Left lung (tissue), 4 donors: ENCODE measurements at regions not wholly inside any gene's neighbourhood (a gene's known extent, or its start where the extent isn't known, plus 50 kb on each side); places are given as distances from the start of the nearest gene placed in this dataset.

ENCODE experiments used
- ATAC-seq: fragments of 200-7000 bp; cut with Tn5 transposase; one replicate; pipeline ENCODE4 v1.9.1; 2020; ENCODE audit warnings: moderate library complexity
- DNase-seq, 4 donors: peaks; one replicate each; pipeline ENCODE4 v3.0.0-alpha.2; 2013 to 2020
- H3K27ac ChIP-seq, 2 donors: fragments of 200-600 bp; sonication (generic) in 1 of 2; one replicate each; pipeline versions ENCODE4 v1.5.0 to v1.8.0; 2020 to 2021
- H3K27me3 ChIP-seq, 2 donors: fragments of 200-600 bp; sonication (generic) in 1 of 2; one replicate each; pipeline versions ENCODE4 v1.5.0 to v1.8.0; 2020 to 2021
- H3K36me3 ChIP-seq, 2 donors: fragments of 200-600 bp; sonication (generic) in 1 of 2; one replicate each; pipeline versions ENCODE4 v1.5.0 to v1.8.0; 2020 to 2021
- H3K4me1 ChIP-seq, 2 donors: fragments of 200-600 bp; one replicate each; pipeline ENCODE4 v1.8.0; 2021
- H3K4me3 ChIP-seq, 2 donors: fragments of 200-600 bp; sonication (generic) in 1 of 2; one replicate each; pipeline versions ENCODE4 v1.5.0 to v1.8.0; 2020 to 2021; ENCODE audit warnings: mild to moderate bottlenecking in 1 of 2
- H3K9me3 ChIP-seq, 2 donors: fragments of 200-600 bp; sonication (generic) in 1 of 2; one replicate each; pipeline versions ENCODE4 v1.5.0 to v1.8.0; 2020 to 2021
- intact Hi-C, 2 donors: fragments of 100-400 bp; cut with DNase I; formaldehyde crosslinking; loops; one replicate each; pipeline versions ENCODE4 v1.11.2 to v1.14.2; 2022
- TF ChIP-seq, protein P1 (sequence below), 2 donors: fragments of 200-600 bp; sonication (generic) in 1 of 2; IDR thresholded peaks; one replicate each; pipeline versions ENCODE4 v1.5.0 to v1.8.0; 2021; ENCODE audit warnings: antibody characterized with exemption in 2 of 2
- donor health status: DM: no; HTN: yes; CAD: no.
- donor health status: DM: no; HTN: no; CAD: no.

DNA sequence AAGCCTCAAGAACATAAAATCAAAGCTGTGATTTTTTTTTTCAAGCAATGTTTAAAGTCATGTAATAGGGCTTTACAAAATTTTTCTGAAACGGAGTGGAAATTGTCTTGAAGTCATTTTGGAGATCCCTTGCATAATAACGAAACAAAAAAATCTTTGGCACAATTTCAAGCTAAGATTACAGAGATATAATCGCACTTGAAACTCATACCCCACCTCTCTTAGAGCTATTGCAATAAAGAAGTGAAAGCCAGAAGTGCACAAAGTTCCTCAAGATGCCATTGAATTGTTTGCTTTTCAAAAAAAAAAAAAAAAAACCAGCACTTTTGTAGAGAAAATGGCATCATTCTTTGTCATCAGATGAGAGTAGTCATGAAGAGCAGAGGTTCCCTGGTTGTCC lies 152.3 kb downstream of the PAX3 start:
- DNase-seq (no peak), ATAC-seq (no peak)
- TF ChIP-seq, protein P1, sequence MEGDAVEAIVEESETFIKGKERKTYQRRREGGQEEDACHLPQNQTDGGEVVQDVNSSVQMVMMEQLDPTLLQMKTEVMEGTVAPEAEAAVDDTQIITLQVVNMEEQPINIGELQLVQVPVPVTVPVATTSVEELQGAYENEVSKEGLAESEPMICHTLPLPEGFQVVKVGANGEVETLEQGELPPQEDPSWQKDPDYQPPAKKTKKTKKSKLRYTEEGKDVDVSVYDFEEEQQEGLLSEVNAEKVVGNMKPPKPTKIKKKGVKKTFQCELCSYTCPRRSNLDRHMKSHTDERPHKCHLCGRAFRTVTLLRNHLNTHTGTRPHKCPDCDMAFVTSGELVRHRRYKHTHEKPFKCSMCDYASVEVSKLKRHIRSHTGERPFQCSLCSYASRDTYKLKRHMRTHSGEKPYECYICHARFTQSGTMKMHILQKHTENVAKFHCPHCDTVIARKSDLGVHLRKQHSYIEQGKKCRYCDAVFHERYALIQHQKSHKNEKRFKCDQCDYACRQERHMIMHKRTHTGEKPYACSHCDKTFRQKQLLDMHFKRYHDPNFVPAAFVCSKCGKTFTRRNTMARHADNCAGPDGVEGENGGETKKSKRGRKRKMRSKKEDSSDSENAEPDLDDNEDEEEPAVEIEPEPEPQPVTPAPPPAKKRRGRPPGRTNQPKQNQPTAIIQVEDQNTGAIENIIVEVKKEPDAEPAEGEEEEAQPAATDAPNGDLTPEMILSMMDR (IDR thresholded peaks at IDR 0.05) = no peak
- H3K4me3 ChIP-seq = no peak overlapping the region
- no peaks in the 10 kb centered on the region for H3K4me1 ChIP-seq
- no peaks in the 10 kb centered on the region for H3K27me3 ChIP-seq
- intact Hi-C loops = no loop called here
- H3K27ac ChIP-seq = no peak overlapping the region
- no peaks in the 10 kb centered on the region for H3K36me3 ChIP-seq
- H3K9me3 ChIP-seq = peaks cover 0 to 4% of the 10 kb centered on the region in 2 donors

DNA sequence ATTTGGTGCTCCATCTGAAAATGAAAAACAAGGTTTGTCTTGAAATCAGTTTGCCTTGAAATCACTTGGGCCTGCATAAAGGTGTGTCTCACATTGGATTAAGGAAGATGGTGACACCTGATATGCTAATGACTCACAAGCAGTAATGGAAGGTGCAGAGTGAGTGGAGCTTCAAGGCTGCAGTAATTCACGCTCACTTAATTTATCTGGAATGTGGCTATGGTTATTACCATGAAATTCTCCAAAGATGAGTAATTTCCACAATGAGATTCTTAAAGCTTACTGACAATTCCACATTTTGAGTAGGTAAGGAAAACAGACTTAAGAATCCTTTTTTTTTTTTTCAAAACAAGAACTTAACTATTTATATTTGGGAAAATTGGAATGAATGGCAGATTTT lies 156.8 kb downstream of the PAX3 start:
- H3K27me3 ChIP-seq = no peaks in the 10 kb centered on the region
- H3K4me1 ChIP-seq = no peaks in the 10 kb centered on the region
- ATAC-seq (no peak), DNase-seq (no peak)
- H3K27ac ChIP-seq = no peak overlapping the region
- H3K4me3 ChIP-seq = no peak overlapping the region
- H3K9me3 ChIP-seq = no peaks in the 10 kb centered on the region
- H3K36me3 ChIP-seq = no peaks in the 10 kb centered on the region
- TF ChIP-seq, protein P1 (IDR thresholded peaks at IDR 0.05) = no peak
- intact Hi-C loops = no loop called here

DNA sequence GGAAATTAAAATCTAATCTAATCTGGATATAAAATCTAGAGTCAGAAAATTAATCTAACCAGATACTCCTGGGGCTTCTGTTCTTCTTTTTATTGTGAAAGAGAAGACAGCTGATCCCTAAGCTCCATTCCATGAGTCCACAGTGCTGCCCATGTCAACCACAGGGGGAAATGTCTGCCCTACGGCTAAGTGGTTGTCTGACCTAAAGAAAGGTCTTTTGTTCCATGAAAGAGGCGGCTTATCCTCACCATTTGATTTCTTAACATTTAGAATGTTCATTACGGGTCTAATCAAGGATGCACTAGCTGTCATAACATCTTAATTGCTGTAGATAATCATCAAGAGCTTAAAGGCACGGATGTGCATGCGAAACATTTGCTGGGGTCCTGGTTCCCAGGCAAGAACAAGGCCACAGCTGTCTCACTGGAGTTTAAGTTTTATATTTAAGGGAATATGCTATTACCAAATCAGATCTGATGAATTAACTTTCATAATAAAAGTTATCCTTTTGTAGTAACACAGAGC lies 162.6 kb downstream of the PAX3 start:
- no peaks in the 10 kb centered on the region for H3K9me3 ChIP-seq
- H3K4me3 ChIP-seq = no peak overlapping the region
- H3K27me3 ChIP-seq = no peaks in the 10 kb centered on the region
- no peaks in the 10 kb centered on the region for H3K4me1 ChIP-seq
- intact Hi-C loops = no loop called here
- no peak for ATAC-seq
- H3K27ac ChIP-seq = no peak overlapping the region
- H3K36me3 ChIP-seq = no peaks in the 10 kb centered on the region
- TF ChIP-seq, protein P1 (IDR thresholded peaks at IDR 0.05) = no peak
- DNase-seq = no peak

DNA sequence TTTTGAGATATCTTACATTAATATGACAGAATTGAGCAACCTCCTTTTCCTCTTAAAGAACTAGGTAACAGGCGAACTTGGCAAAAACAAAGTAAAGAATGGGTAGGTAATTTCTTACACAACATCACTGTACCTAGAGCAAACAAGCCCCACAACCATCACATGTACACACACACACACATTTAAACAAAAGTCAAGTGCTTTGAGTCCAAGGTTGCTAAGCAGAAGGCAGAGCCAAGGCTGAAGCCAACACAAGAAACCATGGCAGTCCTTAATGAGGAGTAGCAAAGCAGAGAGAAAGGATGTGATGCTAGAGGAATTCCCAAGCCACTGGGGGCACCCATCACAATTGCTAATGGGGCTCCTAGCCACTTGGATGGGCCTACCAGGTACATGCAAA lies 164.1 kb downstream of the PAX3 start:
- Histone ChIP-seq H3K27me3 (no peaks in the 10 kb centered on the region), H3K27ac (no peak overlapping the region), H3K4me1 (no peaks in the 10 kb centered on the region), H3K9me3 (no peaks in the 10 kb centered on the region), H3K4me3 (no peak overlapping the region), H3K36me3 (no peaks in the 10 kb centered on the region)
- DNase-seq (no peak), ATAC-seq (peak; percentile 22)
- TF ChIP-seq, protein P1 (IDR thresholded peaks at IDR 0.05) = no peak
- intact Hi-C loops = no loop called here

DNA sequence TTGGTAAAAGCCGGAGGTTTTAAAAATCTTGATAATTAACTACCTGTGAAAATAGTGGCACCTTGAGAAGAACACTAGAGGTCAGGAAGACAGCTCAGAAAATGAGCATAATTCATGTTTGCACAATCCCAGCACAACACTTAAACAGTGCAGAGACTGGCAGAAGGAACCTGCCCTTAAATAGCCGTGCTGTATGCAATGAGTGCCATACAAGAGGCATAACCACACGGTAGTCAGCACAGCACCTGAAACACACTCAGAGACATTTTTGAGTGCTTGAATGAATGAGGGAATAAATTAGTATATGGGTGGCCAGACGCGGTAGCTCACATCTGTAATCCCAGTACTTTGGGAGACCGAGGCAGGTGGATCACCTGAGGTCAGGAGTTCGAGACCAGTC lies 164.9 kb downstream of the PAX3 start:
- intact Hi-C loops = no loop called here
- peak; percentile 86 for ATAC-seq

More for the DNA sequence above, 164.9 kb downstream of the PAX3 start:
- no peak overlapping the region for H3K4me3 ChIP-seq
- no peaks in the 10 kb centered on the region for H3K27me3 ChIP-seq
- no peaks in the 10 kb centered on the region for H3K9me3 ChIP-seq
- TF ChIP-seq, protein P1 (IDR thresholded peaks at IDR 0.05) = no peak
- DNase-seq = no peak
- H3K36me3 ChIP-seq = no peaks in the 10 kb centered on the region
- no peaks in the 10 kb centered on the region for H3K4me1 ChIP-seq
- no peak overlapping the region for H3K27ac ChIP-seq
